Gastroesophageal sphincter (tissue), 4 donors: ENCODE measurements at regions not wholly inside any gene's neighbourhood (a gene's known extent, or its start where the extent isn't known, plus 50 kb on each side); places are given as distances from the start of the nearest gene placed in this dataset.

Source experiments
- ATAC-seq: fragments of 150-250 bp; one replicate; pipeline ENCODE4 v1.9.1; 2016; ENCODE audit warnings: mild to moderate bottlenecking, moderate library complexity
- H3K27ac ChIP-seq, 4 donors: fragments of 200-600 bp; sonication (generic) in 3 of 4; 1 replicate in 3 of 4; 2 replicates in 1 of 4; pipeline ENCODE4 v1.5.1; 2016 to 2019
- H3K27me3 ChIP-seq: fragments of 200-600 bp; sonication (generic); one replicate; pipeline ENCODE4 v1.5.1; 2019
- H3K36me3 ChIP-seq, 2 donors: fragments of 200-600 bp; sonication (generic); one replicate each; pipeline ENCODE4 v1.5.1; 2019; ENCODE audit warnings: control low read depth in 1 of 2
- H3K4me1 ChIP-seq, 3 donors: fragments of 200-600 bp; sonication (generic); 1 replicate in 2 of 3; 2 replicates in 1 of 3; pipeline ENCODE4 v1.5.1; 2016 to 2019; ENCODE audit warnings: control low read depth in 2 of 3
- H3K4me3 ChIP-seq, 2 donors: fragments of 200-600 bp; sonication (generic); one replicate each; pipeline ENCODE4 v1.5.1; 2019; ENCODE audit warnings: mild to moderate bottlenecking in 1 of 2, moderate library complexity in 1 of 2
- H3K9me3 ChIP-seq, 3 donors: fragments of 200-600 bp; sonication (generic); one replicate each; pipeline ENCODE4 v1.5.1; 2017 to 2019; ENCODE audit warnings: control low read depth in 2 of 3
- EP300 ChIP-seq: sonication (generic); formaldehyde crosslinking; IDR thresholded peaks from one replicate; pipeline ENCODE4 v1.6.1; 2017; ENCODE audit warnings: antibody characterized with exemption, mild to moderate bottlenecking
- POLR2A ChIP-seq, 2 donors: fragments of 450-650 bp; IDR thresholded peaks; one replicate each; pipeline ENCODE4 v1.6.1; 2017; ENCODE audit warnings: antibody characterized with exemption in 2 of 2, mild to moderate bottlenecking in 2 of 2, moderate library complexity in 1 of 2
- POLR2AphosphoS5 ChIP-seq: sonication (generic); formaldehyde crosslinking; IDR thresholded peaks from one replicate; pipeline ENCODE4 v1.6.1; 2017; ENCODE audit warnings: antibody characterized with exemption
- WGBS, 2 donors: methylation state at CpG; one replicate each; pipeline ENCODE4 v1.1.5; 2018; ENCODE audit warnings: low coverage in 1 of 2; 5-methylcytosine and 5-hydroxymethylcytosine counted together
- TF ChIP-seq, protein P1 (sequence below), 4 experiments: fragments of 200-600 bp in 2 of 4; fragments of 450-650 bp in 2 of 4; sonication (generic) in 1 of 4; IDR thresholded peaks; one replicate each; pipeline ENCODE4 v1.5.1; 2017 to 2019; ENCODE audit warnings: antibody characterized with exemption in 4 of 4, mild to moderate bottlenecking in 2 of 4, moderate library complexity in 2 of 4

DNA sequence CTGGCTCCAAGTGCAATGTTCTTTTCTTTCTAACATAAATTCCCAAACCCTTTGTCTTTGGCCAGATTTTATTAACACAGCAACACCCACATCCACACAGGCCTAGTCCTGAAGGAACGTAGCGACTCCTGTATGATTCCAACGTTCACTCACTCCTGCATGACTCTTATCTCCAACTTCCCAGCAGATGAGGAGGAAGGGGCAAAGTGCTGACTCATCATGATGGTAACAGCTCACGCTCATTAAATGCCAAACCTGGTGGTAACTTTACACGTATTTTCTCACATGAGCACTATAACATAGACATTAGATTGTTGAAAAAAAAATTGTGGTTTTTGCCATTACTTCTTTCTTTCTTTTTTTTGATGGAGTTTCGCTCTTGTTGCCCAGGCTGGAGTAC, 1349.5 kb downstream of the EFNA5 start:
- Histone ChIP-seq H3K27me3 (no peaks in the 10 kb centered on the region), H3K4me1 (no peaks in the 10 kb centered on the region), H3K27ac (no peak overlapping the region), H3K9me3 (no peaks in the 10 kb centered on the region), H3K4me3 (no peak overlapping the region), H3K36me3 (no peaks in the 10 kb centered on the region)
- 67 to 73% methylated on average over 4 to 5 of the region's 6 CpGs for WGBS, 2 donors
- TF ChIP-seq POLR2AphosphoS5 (no peak), POLR2A (IDR thresholded peaks at IDR 0.05) (no peak), EP300 (no peak)
- TF ChIP-seq, protein P1, sequence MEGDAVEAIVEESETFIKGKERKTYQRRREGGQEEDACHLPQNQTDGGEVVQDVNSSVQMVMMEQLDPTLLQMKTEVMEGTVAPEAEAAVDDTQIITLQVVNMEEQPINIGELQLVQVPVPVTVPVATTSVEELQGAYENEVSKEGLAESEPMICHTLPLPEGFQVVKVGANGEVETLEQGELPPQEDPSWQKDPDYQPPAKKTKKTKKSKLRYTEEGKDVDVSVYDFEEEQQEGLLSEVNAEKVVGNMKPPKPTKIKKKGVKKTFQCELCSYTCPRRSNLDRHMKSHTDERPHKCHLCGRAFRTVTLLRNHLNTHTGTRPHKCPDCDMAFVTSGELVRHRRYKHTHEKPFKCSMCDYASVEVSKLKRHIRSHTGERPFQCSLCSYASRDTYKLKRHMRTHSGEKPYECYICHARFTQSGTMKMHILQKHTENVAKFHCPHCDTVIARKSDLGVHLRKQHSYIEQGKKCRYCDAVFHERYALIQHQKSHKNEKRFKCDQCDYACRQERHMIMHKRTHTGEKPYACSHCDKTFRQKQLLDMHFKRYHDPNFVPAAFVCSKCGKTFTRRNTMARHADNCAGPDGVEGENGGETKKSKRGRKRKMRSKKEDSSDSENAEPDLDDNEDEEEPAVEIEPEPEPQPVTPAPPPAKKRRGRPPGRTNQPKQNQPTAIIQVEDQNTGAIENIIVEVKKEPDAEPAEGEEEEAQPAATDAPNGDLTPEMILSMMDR (IDR thresholded peaks at IDR 0.05): no peak
- ATAC-seq: no peak

DNA sequence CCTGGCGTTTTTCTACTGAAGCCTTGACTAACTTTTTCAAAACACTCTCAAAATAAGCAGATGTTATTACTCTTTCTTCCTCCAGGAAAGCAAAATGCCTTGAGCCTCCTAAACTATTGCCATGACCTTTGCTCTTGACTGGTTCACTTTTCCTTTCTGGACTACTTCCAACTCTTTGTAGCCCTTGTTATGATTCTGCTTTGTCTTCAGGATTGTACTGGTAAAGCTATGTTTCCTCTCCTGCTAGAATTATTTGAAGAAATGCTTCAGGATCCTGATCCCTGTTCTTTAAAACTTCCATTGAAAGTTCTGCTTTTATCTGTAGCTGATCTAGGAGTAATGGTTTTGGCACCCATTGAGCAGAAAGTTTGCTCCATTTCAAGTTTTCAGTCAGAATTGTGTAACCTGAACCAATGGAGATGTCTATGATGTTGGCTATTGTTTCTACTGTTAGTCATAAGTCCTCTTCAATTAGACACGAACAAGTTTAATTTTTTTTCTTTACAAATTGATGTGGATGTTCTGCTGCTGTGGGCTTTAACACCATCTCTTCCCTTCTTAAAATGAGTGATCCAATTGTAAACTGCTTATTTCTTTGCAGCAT, 1356.4 kb downstream of the EFNA5 start:
- Histone ChIP-seq H3K4me3 (no peak overlapping the region), H3K27ac (no peak overlapping the region), H3K9me3 (no peaks in the 10 kb centered on the region), H3K27me3 (no peaks in the 10 kb centered on the region), H3K4me1 (no peaks in the 10 kb centered on the region), H3K36me3 (no peaks in the 10 kb centered on the region)
- WGBS, 2 donors: 33 to 56% methylated on average over 2 of the region's 2 CpGs
- ATAC-seq: no peak
- TF ChIP-seq, protein P1 (IDR thresholded peaks at IDR 0.05): no peak
- TF ChIP-seq POLR2AphosphoS5 (no peak), POLR2A (IDR thresholded peaks at IDR 0.05) (no peak), EP300 (no peak)

DNA sequence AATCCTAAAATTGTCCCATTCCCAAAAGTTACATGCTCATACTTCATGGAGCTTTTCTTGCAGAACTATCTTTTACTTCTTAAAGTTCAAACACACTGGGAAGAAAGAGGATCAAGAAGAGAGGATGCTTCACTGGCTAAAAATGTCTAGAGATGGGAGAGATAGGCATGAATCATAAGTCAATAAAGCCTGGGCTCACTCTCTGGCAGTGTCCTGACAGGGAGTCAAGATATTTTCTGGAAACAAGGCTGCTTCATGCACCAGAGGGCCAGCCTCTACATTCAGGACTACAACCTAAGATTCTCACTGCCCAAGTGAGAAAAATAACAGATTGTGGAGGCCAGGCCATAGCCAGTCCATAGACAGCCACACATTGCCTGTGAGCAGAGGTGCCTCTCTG, 1358.4 kb downstream of the EFNA5 start:
- Histone ChIP-seq H3K9me3 (no peaks in the 10 kb centered on the region), H3K27ac (no peak overlapping the region), H3K36me3 (no peaks in the 10 kb centered on the region), H3K27me3 (no peaks in the 10 kb centered on the region), H3K4me3 (no peak overlapping the region), H3K4me1 (no peaks in the 10 kb centered on the region)
- no peak for ATAC-seq
- TF ChIP-seq, protein P1 (IDR thresholded peaks at IDR 0.05): no peak
- TF ChIP-seq EP300 (no peak), POLR2AphosphoS5 (no peak), POLR2A (IDR thresholded peaks at IDR 0.05) (no peak)

DNA sequence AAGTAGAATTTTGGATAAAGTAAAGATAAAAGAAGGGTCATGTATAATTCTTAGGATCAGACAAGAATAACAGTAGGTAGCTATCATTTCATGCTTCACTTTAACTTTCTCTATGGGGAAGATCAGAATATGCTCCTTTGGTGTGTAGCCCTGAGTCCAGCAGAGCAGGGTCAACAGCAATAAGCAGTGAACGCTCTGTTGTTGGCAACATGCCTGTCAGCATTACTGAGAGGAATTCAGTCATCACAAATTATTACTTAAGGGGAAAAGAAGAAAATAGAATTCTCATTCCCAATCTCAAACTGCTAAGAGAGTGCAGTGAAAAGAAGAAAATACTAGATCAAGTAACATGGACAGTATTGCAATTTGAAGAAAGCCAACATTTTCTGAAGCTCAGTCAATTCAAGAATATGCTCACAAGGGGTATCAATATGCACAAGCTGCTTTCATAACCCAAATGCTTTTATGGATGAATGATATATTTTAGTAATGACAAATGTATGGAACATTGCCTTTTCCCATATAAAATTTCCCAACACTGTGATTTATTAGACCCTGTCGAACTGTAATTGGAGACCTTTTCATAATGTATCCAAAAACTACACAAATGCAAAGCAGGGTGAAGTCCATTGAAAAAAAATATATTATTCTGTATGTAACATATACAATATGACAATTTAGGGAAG, 1359.4 kb downstream of the EFNA5 start:
- Histone ChIP-seq H3K9me3 (no peaks in the 10 kb centered on the region), H3K27me3 (no peaks in the 10 kb centered on the region), H3K4me1 (no peaks in the 10 kb centered on the region), H3K4me3 (no peak overlapping the region), H3K36me3 (no peaks in the 10 kb centered on the region), H3K27ac (no peak overlapping the region)
- TF ChIP-seq, protein P1 (IDR thresholded peaks at IDR 0.05): no peak
- no peak for TF ChIP-seq POLR2A (IDR thresholded peaks at IDR 0.05)
- TF ChIP-seq EP300: no peak
- TF ChIP-seq POLR2AphosphoS5: no peak
- ATAC-seq: no peak
- WGBS, 2 donors: 67 to 70% methylated on average over 1 to 2 of the region's 2 CpGs

DNA sequence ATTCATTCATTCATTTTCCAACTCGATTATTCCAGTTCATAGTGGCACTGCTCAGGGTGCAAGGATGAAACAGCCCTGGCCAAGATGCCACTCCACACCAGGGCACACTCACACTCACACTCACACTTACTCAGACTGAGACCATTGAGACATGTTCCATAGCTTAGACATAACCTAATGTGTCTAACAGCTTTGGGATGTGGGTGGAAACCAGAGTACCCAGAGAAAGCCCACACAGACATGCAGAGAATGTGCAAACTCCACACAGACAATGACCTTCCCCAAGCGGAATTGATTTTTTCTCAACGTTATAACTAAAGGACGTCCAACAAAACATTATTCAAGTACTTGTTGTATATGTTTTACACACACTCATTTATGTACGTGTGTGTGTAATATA, 1363.5 kb downstream of the EFNA5 start:
- no peak for ATAC-seq
- H3K27ac ChIP-seq: no peak overlapping the region
- no peak overlapping the region for H3K4me3 ChIP-seq
- no peaks in the 10 kb centered on the region for H3K4me1 ChIP-seq
- no peaks in the 10 kb centered on the region for H3K9me3 ChIP-seq
- no peaks in the 10 kb centered on the region for H3K36me3 ChIP-seq
- TF ChIP-seq POLR2A (IDR thresholded peaks at IDR 0.05) (no peak), EP300 (no peak), POLR2AphosphoS5 (no peak)
- TF ChIP-seq, protein P1 (IDR thresholded peaks at IDR 0.05): no peak
- H3K27me3 ChIP-seq: no peaks in the 10 kb centered on the region
- 80 to 86% methylated on average over 5 of the region's 5 CpGs for WGBS, 2 donors
